Mucosa of rectum (tissue), 2 donors: ENCODE measurements at regions not wholly inside any gene's neighbourhood (a gene's known extent, or its start where the extent isn't known, plus 50 kb on each side); places are given as distances from the start of the nearest gene placed in this dataset.
"Not testable (repeated sequence)": the region's sequence is repeated elsewhere in the genome, so short reads cannot be mapped to it uniquely, and the experiment has no call there.

Experiments used
- H3K27ac ChIP-seq, 2 donors: one replicate each; pipeline ENCODE4 v1.7.0; 2013; ENCODE audit warnings: inconsistent platforms in 2 of 2, low read depth in 2 of 2, low read length in 2 of 2
- H3K27me3 ChIP-seq, 2 donors: one replicate each; pipeline ENCODE4 v1.7.0; 2013; ENCODE audit warnings: low read length in 2 of 2; ENCODE audit not compliant: control insufficient read depth in 2 of 2, insufficient read depth in 2 of 2
- H3K36me3 ChIP-seq, 2 donors: one replicate each; pipeline ENCODE4 v1.7.0; 2013; ENCODE audit warnings: low read length in 2 of 2; ENCODE audit not compliant: control insufficient read depth in 2 of 2, insufficient read depth in 2 of 2
- H3K4me1 ChIP-seq, 2 donors: one replicate each; pipeline ENCODE4 v1.7.0; 2013; ENCODE audit warnings: low read length in 2 of 2, mild to moderate bottlenecking in 1 of 2; ENCODE audit not compliant: control insufficient read depth in 2 of 2, insufficient read depth in 2 of 2
- H3K4me3 ChIP-seq, 2 donors: one replicate each; pipeline ENCODE4 v1.7.0; 2013; ENCODE audit warnings: low read length in 2 of 2
- H3K9ac ChIP-seq, 2 donors: one replicate each; pipeline ENCODE4 v1.7.0; 2013; ENCODE audit warnings: low read length in 2 of 2, low read depth in 1 of 2, mild to moderate bottlenecking in 1 of 2
- H3K9me3 ChIP-seq, 2 donors: one replicate each; pipeline ENCODE4 v1.7.0; 2013; ENCODE audit warnings: low read length in 2 of 2; ENCODE audit not compliant: control insufficient read depth in 2 of 2
- donor health status: healthy.
- donor health status: Normal muscosa, but diverticular disease.

DNA sequence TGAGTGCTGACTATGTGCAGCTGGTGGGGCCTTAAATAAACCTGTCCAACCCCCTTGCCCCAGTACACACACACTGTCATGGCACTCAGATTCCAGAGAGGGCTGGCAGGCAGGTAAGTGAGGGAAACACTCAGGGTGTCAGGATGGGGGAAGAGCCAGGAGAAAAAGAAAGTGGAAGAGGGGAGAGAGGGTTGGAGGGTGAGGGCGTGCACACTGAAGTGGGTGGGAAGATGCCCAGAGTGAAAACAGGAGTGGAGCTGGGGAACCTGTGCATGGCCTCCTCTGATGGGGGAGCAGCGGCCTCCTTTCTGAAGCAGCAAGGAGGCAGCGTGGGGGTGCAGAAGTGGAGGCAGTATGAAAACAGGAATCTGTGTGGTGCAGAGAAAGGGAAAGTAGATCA is 160.6 kb upstream of the JUN start:
- no peak overlapping the region for H3K4me3 ChIP-seq
- no peaks in the 10 kb centered on the region for H3K9me3 ChIP-seq
- no peak overlapping the region for H3K9ac ChIP-seq

DNA sequence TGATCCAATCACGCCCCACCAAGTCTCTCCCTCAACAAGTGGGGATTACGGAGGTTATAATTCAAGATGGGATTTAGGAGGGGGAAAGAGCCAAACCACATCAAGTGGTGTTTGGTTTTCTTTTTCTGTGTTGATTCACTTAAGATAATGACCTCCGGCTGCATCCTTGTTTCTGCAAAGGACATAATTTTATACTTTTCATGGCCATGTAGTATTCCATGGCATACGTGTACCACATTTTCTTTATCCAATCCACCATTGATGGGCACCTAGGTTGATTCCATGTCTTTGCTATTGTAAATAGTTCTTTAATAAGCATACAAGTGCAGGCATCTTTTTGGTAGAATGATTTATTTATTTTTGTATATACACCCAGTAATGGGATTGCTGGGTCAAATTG is 162.5 kb upstream of the JUN start:
- H3K27ac ChIP-seq: no peak overlapping the region
- H3K9me3 ChIP-seq: no peaks in the 10 kb centered on the region
- peaks cover 18% of the 10 kb centered on the region in 2 donors for H3K4me1 ChIP-seq
- no peak overlapping the region for H3K9ac ChIP-seq
- H3K27me3 ChIP-seq: no peaks in the 10 kb centered on the region
- no peak overlapping the region for H3K4me3 ChIP-seq
- no peaks in the 10 kb centered on the region for H3K36me3 ChIP-seq

More for the DNA sequence above, 160.6 kb upstream of the JUN start:
- no peak overlapping the region for H3K27ac ChIP-seq
- H3K4me1 ChIP-seq: peaks cover 19% of the 10 kb centered on the region in 2 donors
- no peaks in the 10 kb centered on the region for H3K36me3 ChIP-seq
- H3K27me3 ChIP-seq: no peaks in the 10 kb centered on the region

DNA sequence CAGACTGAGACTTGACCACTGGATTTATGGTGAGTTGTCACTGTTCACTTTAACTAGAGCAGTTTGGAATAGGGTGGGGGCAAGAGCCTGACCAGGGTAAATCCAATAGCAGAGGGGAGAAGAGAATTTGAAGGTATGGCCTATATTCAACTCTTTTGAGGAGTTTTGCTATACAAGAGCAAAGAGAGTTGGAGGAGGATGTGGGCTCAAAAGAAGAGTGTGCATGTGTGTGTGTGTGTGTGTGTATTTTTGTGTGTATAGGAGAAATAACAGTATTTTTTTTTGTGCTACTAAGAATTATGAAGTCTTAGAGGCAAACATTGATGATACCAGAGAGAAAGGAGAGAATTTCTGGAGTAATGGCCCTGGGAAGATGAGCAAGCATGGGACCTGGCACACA is 164.8 kb upstream of the JUN start:
- Histone ChIP-seq H3K9me3 (no peaks in the 10 kb centered on the region), H3K27me3 (no peaks in the 10 kb centered on the region), H3K9ac (no peak overlapping the region), H3K4me1 (no peaks in the 10 kb centered on the region), H3K36me3 (no peaks in the 10 kb centered on the region), H3K4me3 (no peak overlapping the region), H3K27ac (no peak overlapping the region)

DNA sequence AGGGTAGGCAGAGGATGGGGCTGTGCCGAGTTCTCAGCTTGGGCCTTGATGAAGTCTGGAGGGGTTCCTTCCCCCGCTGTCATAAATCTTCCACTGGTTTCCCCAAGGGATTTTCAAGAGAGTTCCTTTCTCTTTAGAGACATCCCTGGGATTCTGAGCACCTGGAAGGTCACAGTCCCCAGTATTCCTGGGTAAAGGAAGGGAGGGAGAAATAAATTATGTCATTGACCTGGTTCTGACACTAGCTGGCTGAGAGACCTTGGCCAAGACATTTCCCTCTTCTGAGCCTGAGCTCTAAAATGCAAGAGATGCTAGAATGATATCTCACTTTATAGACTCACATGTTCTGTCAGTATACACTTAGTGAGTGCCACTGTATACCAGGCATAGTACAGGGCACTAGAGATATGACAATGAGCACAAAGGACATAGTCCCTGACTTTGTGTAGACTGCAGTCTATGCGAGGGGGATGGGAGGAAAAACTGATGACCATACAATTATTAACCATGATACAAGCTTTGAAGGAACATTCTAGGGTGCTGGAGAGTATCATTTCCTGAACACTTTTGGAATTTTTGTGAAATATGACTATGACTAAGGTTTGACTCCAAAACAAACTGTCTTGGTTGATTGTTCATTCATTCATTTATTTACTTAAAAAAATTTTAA is 165.8 kb upstream of the JUN start:
- Histone ChIP-seq H3K9ac (no peak overlapping the region), H3K4me1 (no peaks in the 10 kb centered on the region), H3K27me3 (no peaks in the 10 kb centered on the region), H3K9me3 (no peaks in the 10 kb centered on the region), H3K27ac (no peak overlapping the region), H3K4me3 (no peak overlapping the region), H3K36me3 (no peaks in the 10 kb centered on the region)

GRCh38 chr1:58950897-58951296 is 167.1 kb upstream of the JUN start:
- Histone ChIP-seq H3K4me3 (no peak overlapping the region), H3K36me3 (no peaks in the 10 kb centered on the region), H3K9ac (no peak overlapping the region), H3K4me1 (no peaks in the 10 kb centered on the region), H3K27ac (no peak overlapping the region), H3K27me3 (no peaks in the 10 kb centered on the region), H3K9me3 (no peaks in the 10 kb centered on the region)

- H3K27ac ChIP-seq, H3K9ac ChIP-seq, H3K4me1 ChIP-seq: not testable (repeated sequence)
Observed at GRCh38 chr1:58953951-58954350, 170.1 kb upstream of the JUN start.

GRCh38 chr1:58963287-58963686 is 179.4 kb upstream of the JUN start:
- not testable (repeated sequence) for H3K9ac ChIP-seq, H3K9me3 ChIP-seq

More at GRCh38 chr1:58953951-58954350, 170.1 kb upstream of the JUN start:
- H3K36me3 ChIP-seq, H3K4me3 ChIP-seq, H3K9me3 ChIP-seq, H3K27me3 ChIP-seq: not testable (repeated sequence)

GRCh38 chr1:58964428-58964827 is 180.6 kb upstream of the JUN start:
- no peak overlapping the region for H3K4me3 ChIP-seq
- peaks cover 5 to 12% of the 10 kb centered on the region in 2 donors for H3K4me1 ChIP-seq
- H3K27me3 ChIP-seq: no peaks in the 10 kb centered on the region
- no peaks in the 10 kb centered on the region for H3K36me3 ChIP-seq
- H3K9ac ChIP-seq: no peak overlapping the region
- no peaks in the 10 kb centered on the region for H3K9me3 ChIP-seq
- H3K27ac ChIP-seq: no peak overlapping the region

More at GRCh38 chr1:58963287-58963686, 179.4 kb upstream of the JUN start:
- not testable (repeated sequence) for H3K36me3 ChIP-seq, H3K4me3 ChIP-seq, H3K4me1 ChIP-seq, H3K27ac ChIP-seq, H3K27me3 ChIP-seq

DNA sequence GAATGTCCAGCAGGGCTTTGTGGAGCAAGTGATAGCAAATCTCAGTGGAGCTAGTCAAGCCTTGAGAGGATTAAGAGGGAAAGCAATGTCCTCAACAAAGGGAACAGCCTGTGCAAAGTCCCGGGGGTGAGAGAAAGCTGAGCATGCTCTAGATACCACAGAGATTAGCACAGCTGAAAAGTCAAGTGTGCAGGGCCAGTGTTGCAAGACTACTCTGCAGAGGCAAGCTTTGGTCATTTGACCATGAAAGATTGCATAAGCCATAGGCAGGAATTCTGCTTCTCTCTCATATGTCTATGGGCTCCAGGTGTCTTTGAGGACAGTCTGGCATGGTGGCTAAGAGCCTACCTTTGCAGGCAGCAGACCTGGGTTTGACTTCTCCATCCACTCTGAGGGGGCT is 181.0 kb upstream of the JUN start:
- Histone ChIP-seq H3K27me3 (no peaks in the 10 kb centered on the region), H3K9me3 (no peaks in the 10 kb centered on the region), H3K36me3 (no peaks in the 10 kb centered on the region), H3K4me1 (peaks cover 5 to 12% of the 10 kb centered on the region in 2 donors), H3K4me3 (no peak overlapping the region), H3K9ac (no peak overlapping the region), H3K27ac (no peak overlapping the region)

- Histone ChIP-seq H3K27ac (no peak overlapping the region), H3K4me1 (peaks cover 5 to 12% of the 10 kb centered on the region in 2 donors), H3K9ac (no peak overlapping the region)
Observed at GRCh38 chr1:58966103-58966916, 182.5 kb upstream of the JUN start.

More at GRCh38 chr1:58966103-58966916, 182.5 kb upstream of the JUN start:
- Histone ChIP-seq H3K36me3 (no peaks in the 10 kb centered on the region), H3K9me3 (no peaks in the 10 kb centered on the region), H3K27me3 (no peaks in the 10 kb centered on the region), H3K4me3 (no peak overlapping the region)
